ENCODE measurements at regions not wholly inside any gene's neighbourhood (a gene's known extent, or its start where the extent isn't known, plus 50 kb on each side); places are given as distances from the start of the nearest gene placed in this dataset.

- no peak for DNase-seq (ENCODE audit: low read depth in 2 of 2)
These were observed 448.3 kb upstream of the POU3F3 start for GRCh38 chr2:104405623-104406022.

- DNase-seq (ENCODE audit: low read depth in 2 of 2), result no peak
These were observed 447.6 kb upstream of the POU3F3 start for GRCh38 chr2:104406261-104406726.

- DNase-seq (ENCODE audit: low read depth in 2 of 2), result no peak
These were observed 446.3 kb upstream of the POU3F3 start for GRCh38 chr2:104407641-104408040.

- no peak for DNase-seq (ENCODE audit: low read depth in 2 of 2)
These were observed 445.6 kb upstream of the POU3F3 start for GRCh38 chr2:104408266-104408665.

- DNase-seq (ENCODE audit: low read depth in 2 of 2), result no peak
These were observed 443.8 kb upstream of the POU3F3 start for GRCh38 chr2:104410136-104410535.

GRCh38 chr2:104412384-104412783 lies 441.5 kb upstream of the POU3F3 start:
- DNase-seq (ENCODE audit: low read depth in 2 of 2), result no peak

GRCh38 chr2:104413890-104414289 lies 440.0 kb upstream of the POU3F3 start:
- DNase-seq (ENCODE audit: low read depth in 2 of 2), result no peak

- no peak for DNase-seq (ENCODE audit: low read depth in 2 of 2)
These were observed 438.6 kb upstream of the POU3F3 start for GRCh38 chr2:104415284-104415683.

- DNase-seq (ENCODE audit: low read depth in 2 of 2), result no peak
These were observed 437.4 kb upstream of the POU3F3 start for GRCh38 chr2:104416339-104417000.

- DNase-seq (ENCODE audit: low read depth in 2 of 2), result no peak
These were observed 433.5 kb upstream of the POU3F3 start for GRCh38 chr2:104420420-104420819.

- no peak for DNase-seq (ENCODE audit: low read depth in 2 of 2)
These were observed 433.0 kb upstream of the POU3F3 start for GRCh38 chr2:104420953-104421352.

- DNase-seq (ENCODE audit: low read depth in 2 of 2), result no peak
These were observed 427.9 kb upstream of the POU3F3 start for GRCh38 chr2:104425850-104426595.

- no peak for DNase-seq (ENCODE audit: low read depth in 2 of 2)
These were observed 425.8 kb upstream of the POU3F3 start for GRCh38 chr2:104428155-104428554.

- no peak for DNase-seq (ENCODE audit: low read depth in 2 of 2)
These were observed 424.1 kb upstream of the POU3F3 start for GRCh38 chr2:104429639-104430358.

- DNase-seq (ENCODE audit: low read depth in 2 of 2), result no peak
These were observed 423.6 kb upstream of the POU3F3 start for GRCh38 chr2:104430359-104430740.

GRCh38 chr2:104430852-104431251 lies 423.1 kb upstream of the POU3F3 start:
- DNase-seq (ENCODE audit: low read depth in 2 of 2), result no peak

- DNase-seq (ENCODE audit: low read depth in 2 of 2), result no peak
These were observed 422.2 kb upstream of the POU3F3 start for GRCh38 chr2:104431701-104432121.

- DNase-seq (ENCODE audit: low read depth in 2 of 2), result no peak
These were observed 421.5 kb upstream of the POU3F3 start for GRCh38 chr2:104432401-104432800.

GRCh38 chr2:104432991-104433390 lies 420.9 kb upstream of the POU3F3 start:
- no peak for DNase-seq (ENCODE audit: low read depth in 2 of 2)

- DNase-seq (ENCODE audit: low read depth in 2 of 2), result no peak
These were observed 420.3 kb upstream of the POU3F3 start for GRCh38 chr2:104433657-104434056.

GRCh38 chr2:104434318-104434792 lies 419.6 kb upstream of the POU3F3 start:
- DNase-seq (ENCODE audit: low read depth in 2 of 2), result no peak

- DNase-seq (ENCODE audit: low read depth in 2 of 2), result no peak
These were observed 418.9 kb upstream of the POU3F3 start for GRCh38 chr2:104434966-104435365.

- no peak for DNase-seq (ENCODE audit: low read depth in 2 of 2)
These were observed 415.4 kb upstream of the POU3F3 start for GRCh38 chr2:104438481-104438880.
